ENCODE measurements at regions not wholly inside any gene's neighbourhood (a gene's known extent, or its start where the extent isn't known, plus 50 kb on each side); places are given as distances from the start of the nearest gene placed in this dataset.

GRCh38 chr12:3973269-3973884 lies 100.2 kb upstream of the PARP11 start:
- TF ChIP-seq CTCF (IDR thresholded peaks at IDR 0.05; ENCODE audit: low read depth, low read length, poor library complexity, severe bottlenecking) (no peak), EZH2phosphoT487 (IDR thresholded peaks at IDR 0.05; ENCODE audit: borderline replicate concordance, low read length) (no peak)

All from DOHH2 (cell line).